ENCODE measurements at regions not wholly inside any gene's neighbourhood (a gene's known extent, or its start where the extent isn't known, plus 50 kb on each side); places are given as distances from the start of the nearest gene placed in this dataset.

GRCh38 chr5:18311266-18311665 lies 677.0 kb downstream of the TAF11L14 start:
- no peak for TF ChIP-seq CTCF (IDR thresholded peaks at IDR 0.05; ENCODE audit: low read depth, low read length, poor library complexity, severe bottlenecking)
- TF ChIP-seq EZH2phosphoT487 (IDR thresholded peaks at IDR 0.05; ENCODE audit: borderline replicate concordance, low read length): no peak
